Pancreas (tissue), 10 donors: ENCODE measurements at regions not wholly inside any gene's neighbourhood (a gene's known extent, or its start where the extent isn't known, plus 50 kb on each side); places are given as distances from the start of the nearest gene placed in this dataset.

Experiments used
- ATAC-seq, 4 donors: fragments of 200-7000 bp; cut with Tn5 transposase; one replicate each; pipeline versions ENCODE4 v1.8.0 to v1.9.1; 2020; ENCODE audit warnings: mild to moderate bottlenecking in 4 of 4, moderate library complexity in 4 of 4
- DNase-seq, 6 donors: peaks; one replicate each; pipeline ENCODE4 v3.0.0-alpha.2; 2020
- FAIRE-seq: peaks from 2 replicates; lab custom pipeline; 2012; peaks lifted over from hg19 to GRCh38; lab: Jason Lieb, UNC
- H3K27ac ChIP-seq, 4 donors: fragments of 200-600 bp; sonication (generic); 1 replicate in 3 of 4; 2 replicates in 1 of 4; pipeline versions ENCODE4 v1.5.0 to v1.8.0; 2020
- H3K27me3 ChIP-seq, 4 donors: fragments of 200-600 bp; one replicate each; pipeline ENCODE4 v1.8.0; 2021
- H3K36me3 ChIP-seq, 3 donors: fragments of 200-600 bp; sonication (generic) in 1 of 3; one replicate each; pipeline versions ENCODE4 v1.5.0 to v1.8.0; 2020 to 2021
- H3K4me1 ChIP-seq, 3 donors: fragments of 200-600 bp; one replicate each; pipeline ENCODE4 v1.8.0; 2021
- H3K4me3 ChIP-seq, 4 donors: fragments of 200-600 bp; sonication (generic) in 2 of 4; one replicate each; pipeline versions ENCODE4 v1.5.0 to v1.8.0; 2020 to 2021
- H3K9me3 ChIP-seq, 4 donors: fragments of 200-600 bp; one replicate each; pipeline ENCODE4 v1.8.0; 2021
- CTCF ChIP-seq, 4 donors: fragments of 200-600 bp; sonication (generic) in 3 of 4; IDR thresholded peaks; one replicate each; pipeline versions ENCODE4 v1.5.0 to v1.8.0; 2021; ENCODE audit warnings: antibody characterized with exemption in 4 of 4
- WGBS, 2 donors: extraction: QIAGEN DNeasy Blood & Tissue Kit; methylation state at CpG; one replicate each; pipeline ENCODE4 v1.1.7; 2013; 5-methylcytosine and 5-hydroxymethylcytosine counted together
- intact Hi-C, 3 donors: fragments of 100-400 bp; cut with DNase I; formaldehyde crosslinking; loops; one replicate each; pipeline versions ENCODE4 v1.11.1 to v1.14.2; 2022
- donor health status: healthy with polysubstance abuse.
- donor health status: DM: no; HTN: no; CAD: no; lungs with moderate emphysema.
- donor health status: DM: no; HTN: no; CAD: no.
- donor health status: control.
- donor health status: control.
- donor health status: Bipolar disorder and iron deficiency.
- donor health status: DM: yes; HTN: yes; CAD: no.
- donor health status: DM: no; HTN: no; CAD: no.
- donor health status: DM: no; HTN: no; CAD: no.
- donor health status: DM: yes; HTN: yes; CAD: no.

- FAIRE-seq (no peak), ATAC-seq (no peak), DNase-seq (no peak)
- H3K36me3 ChIP-seq: no peaks in the 10 kb centered on the region
- no peak overlapping the region for H3K27ac ChIP-seq
- H3K4me3 ChIP-seq: no peak overlapping the region
- no peak for TF ChIP-seq CTCF (IDR thresholded peaks at IDR 0.05)
- WGBS, 2 donors: 45 to 53% methylated on average over 11 of the region's 11 CpGs
- no peaks in the 10 kb centered on the region for H3K27me3 ChIP-seq
- H3K4me1 ChIP-seq: no peaks in the 10 kb centered on the region
- H3K9me3 ChIP-seq: no peaks in the 10 kb centered on the region
- intact Hi-C loops: no loop called here
Measured at GRCh38 chr10:128693493-128694131, 567.4 kb upstream of the MKI67 start.

GRCh38 chr10:128694168-128694850, 568.1 kb upstream of the MKI67 start:
- no peak for ATAC-seq
- H3K27ac ChIP-seq: no peak overlapping the region
- WGBS, 2 donors: 79 to 88% methylated on average over 24 of the region's 24 CpGs
- H3K36me3 ChIP-seq: no peaks in the 10 kb centered on the region
- no peak for TF ChIP-seq CTCF (IDR thresholded peaks at IDR 0.05)
- no peak for DNase-seq
- H3K4me3 ChIP-seq: no peak overlapping the region
- no peaks in the 10 kb centered on the region for H3K4me1 ChIP-seq
- intact Hi-C loops: no loop called here
- H3K9me3 ChIP-seq: no peaks in the 10 kb centered on the region
- no peaks in the 10 kb centered on the region for H3K27me3 ChIP-seq
- no peak for FAIRE-seq

- intact Hi-C loops: no loop called here
- no peak for TF ChIP-seq CTCF (IDR thresholded peaks at IDR 0.05)
- Histone ChIP-seq H3K27me3 (no peaks in the 10 kb centered on the region), H3K27ac (no peak overlapping the region), H3K9me3 (no peaks in the 10 kb centered on the region), H3K4me1 (no peaks in the 10 kb centered on the region), H3K36me3 (no peaks in the 10 kb centered on the region), H3K4me3 (no peak overlapping the region)
- WGBS, 2 donors: 78 to 87% methylated on average over 17 of the region's 17 CpGs
- DNase-seq (no peak), ATAC-seq (no peak), FAIRE-seq (no peak)
Measured at GRCh38 chr10:128694851-128695725, 568.9 kb upstream of the MKI67 start.

GRCh38 chr10:128695931-128696330, 569.7 kb upstream of the MKI67 start:
- no peak for ATAC-seq
- FAIRE-seq: no peak
- DNase-seq: no peak
- no peak overlapping the region for H3K27ac ChIP-seq
- H3K36me3 ChIP-seq: no peaks in the 10 kb centered on the region
- H3K9me3 ChIP-seq: no peaks in the 10 kb centered on the region
- intact Hi-C loops: no loop called here
- TF ChIP-seq CTCF (IDR thresholded peaks at IDR 0.05): no peak
- WGBS, 2 donors: 73 to 74% methylated on average over 10 of the region's 10 CpGs
- no peaks in the 10 kb centered on the region for H3K4me1 ChIP-seq
- peaks cover 0 to 3% (median 0%) of the 10 kb centered on the region in 4 donors for H3K27me3 ChIP-seq
- H3K4me3 ChIP-seq: no peak overlapping the region
